ENCODE measurements at regions not wholly inside any gene's neighbourhood (a gene's known extent, or its start where the extent isn't known, plus 50 kb on each side); places are given as distances from the start of the nearest gene placed in this dataset.

DNA sequence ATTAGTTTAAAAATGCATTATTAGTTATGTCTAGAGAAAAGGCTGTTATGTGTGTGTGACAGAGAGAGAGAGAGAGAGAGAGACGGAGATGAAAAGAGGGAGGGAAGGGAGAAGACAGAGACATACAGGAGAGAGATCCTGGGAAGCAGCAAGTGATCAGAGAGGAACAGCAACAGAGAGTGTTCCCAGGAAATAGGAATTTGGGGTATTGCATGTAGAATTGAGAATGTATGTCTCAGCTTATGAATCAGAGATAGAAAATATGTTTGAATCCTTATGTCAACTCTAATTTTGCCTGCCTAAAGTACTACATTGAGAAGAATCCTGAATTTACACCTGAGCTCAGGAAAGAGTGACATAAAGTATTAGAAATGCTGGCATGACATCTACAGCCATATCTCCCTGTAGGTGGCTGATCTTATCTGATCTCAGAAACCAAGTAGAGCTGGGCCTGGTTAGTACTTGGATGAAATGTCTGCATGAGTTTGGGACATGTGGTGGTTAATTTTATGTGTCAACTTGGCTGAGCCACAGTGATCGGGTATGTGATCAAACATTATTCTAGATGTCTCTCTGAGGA is 130.6 kb downstream of the TENT5A start (continued):
- no peak for TF ChIP-seq BRCA1 (IDR thresholded peaks at IDR 0.05; ENCODE audit: low read depth, low read length)
- no peak for TF ChIP-seq EGR1 (IDR thresholded peaks at IDR 0.05; ENCODE audit: borderline replicate concordance, low read depth, low read length)
- no peak for TF ChIP-seq BCL11A (IDR thresholded peaks at IDR 0.05; ENCODE audit: low read depth in 2 of 2, low read length in 2 of 2)
- no peak for TF ChIP-seq TBP (IDR thresholded peaks at IDR 0.05; ENCODE audit: low read depth, low read length)
- no peak for TF ChIP-seq TAF7 (optimal IDR thresholded peaks at IDR 0.05; ENCODE audit: borderline replicate concordance, low read depth, low read length)
- no peak for TF ChIP-seq GTF2F1 (IDR thresholded peaks at IDR 0.05; ENCODE audit: borderline replicate concordance, low read depth, low read length)
- TF ChIP-seq TEAD4 (IDR thresholded peaks at IDR 0.05; ENCODE audit: low read depth, low read length) = no peak

All from H1 (cell line).